Upper lobe of right lung (tissue), 1 donor: ENCODE measurements at regions not wholly inside any gene's neighbourhood (a gene's known extent, or its start where the extent isn't known, plus 50 kb on each side); places are given as distances from the start of the nearest gene placed in this dataset.

Source experiments
- ATAC-seq: fragments of 200-7000 bp; cut with Tn5 transposase; one replicate; pipeline ENCODE4 v1.9.1; 2020; ENCODE audit warnings: mild to moderate bottlenecking, moderate library complexity
- DNase-seq: peaks from one replicate; pipeline ENCODE4 v3.0.0-alpha.2; 2020
- H3K27ac ChIP-seq: fragments of 200-600 bp; one replicate; pipeline ENCODE4 v1.8.0; 2022
- H3K27me3 ChIP-seq: fragments of 200-600 bp; one replicate; pipeline ENCODE4 v1.8.0; 2022; ENCODE audit warnings: mild to moderate bottlenecking
- H3K36me3 ChIP-seq: fragments of 200-600 bp; one replicate; pipeline ENCODE4 v1.8.0; 2022
- H3K4me1 ChIP-seq: fragments of 200-600 bp; one replicate; pipeline ENCODE4 v1.8.0; 2022
- H3K4me3 ChIP-seq: fragments of 200-600 bp; one replicate; pipeline ENCODE4 v1.8.0; 2022; ENCODE audit warnings: mild to moderate bottlenecking
- H3K9me3 ChIP-seq: fragments of 200-600 bp; one replicate; pipeline ENCODE4 v1.8.0; 2022
- CTCF ChIP-seq: fragments of 200-600 bp; IDR thresholded peaks from one replicate; pipeline ENCODE4 v1.8.0; 2022; ENCODE audit warnings: antibody characterized with exemption
- intact Hi-C: fragments of 100-400 bp; cut with DNase I; formaldehyde crosslinking; loops from one replicate; pipeline ENCODE4 v1.11.0; 2022
- donor health status: DM: no; HTN: yes; CAD: no; lungs with severe emphysema.

- intact Hi-C loops = no loop called here
- no peak overlapping the region for H3K27ac ChIP-seq
- H3K4me3 ChIP-seq = no peak overlapping the region
- no peaks in the 10 kb centered on the region for H3K27me3 ChIP-seq
- ATAC-seq (no peak), DNase-seq (no peak)
- TF ChIP-seq CTCF = no peak
- H3K4me1 ChIP-seq = no peaks in the 10 kb centered on the region
- H3K36me3 ChIP-seq = no peaks in the 10 kb centered on the region
- no peaks in the 10 kb centered on the region for H3K9me3 ChIP-seq
Observed at GRCh38 chr7:125563964-125564529, 634.4 kb upstream of the POT1 start.

- intact Hi-C loops = no loop called here
- Histone ChIP-seq H3K4me1 (no peaks in the 10 kb centered on the region), H3K27ac (no peak overlapping the region), H3K4me3 (no peak overlapping the region), H3K9me3 (no peaks in the 10 kb centered on the region), H3K36me3 (no peaks in the 10 kb centered on the region), H3K27me3 (no peaks in the 10 kb centered on the region)
- no peak for TF ChIP-seq CTCF
- ATAC-seq (no peak), DNase-seq (no peak)
Observed at GRCh38 chr7:125563557-125563956, 633.9 kb upstream of the POT1 start.

- Histone ChIP-seq H3K4me1 (no peaks in the 10 kb centered on the region), H3K27ac (no peak overlapping the region), H3K4me3 (no peak overlapping the region), H3K9me3 (no peaks in the 10 kb centered on the region), H3K36me3 (no peaks in the 10 kb centered on the region), H3K27me3 (no peaks in the 10 kb centered on the region)
- intact Hi-C loops = no loop called here
- DNase-seq (no peak), ATAC-seq (no peak)
- no peak for TF ChIP-seq CTCF
Observed at GRCh38 chr7:125561006-125561405, 631.4 kb upstream of the POT1 start.

- intact Hi-C loops = no loop called here
- Histone ChIP-seq H3K9me3 (no peaks in the 10 kb centered on the region), H3K36me3 (no peaks in the 10 kb centered on the region), H3K27me3 (no peaks in the 10 kb centered on the region), H3K4me1 (no peaks in the 10 kb centered on the region), H3K4me3 (no peak overlapping the region), H3K27ac (no peak overlapping the region)
- no peak for DNase-seq
- ATAC-seq = no peak
- no peak for TF ChIP-seq CTCF
Observed at GRCh38 chr7:125559921-125560320, 630.3 kb upstream of the POT1 start.

- Histone ChIP-seq H3K27me3 (no peaks in the 10 kb centered on the region), H3K36me3 (no peaks in the 10 kb centered on the region), H3K4me1 (no peaks in the 10 kb centered on the region), H3K27ac (no peak overlapping the region), H3K4me3 (no peak overlapping the region), H3K9me3 (no peaks in the 10 kb centered on the region)
- no peak for TF ChIP-seq CTCF
- intact Hi-C loops = no loop called here
- DNase-seq (no peak), ATAC-seq (no peak)
Observed at GRCh38 chr7:125555916-125556315, 626.3 kb upstream of the POT1 start.

- no peaks in the 10 kb centered on the region for H3K27me3 ChIP-seq
- intact Hi-C loops = no loop called here
- no peak for TF ChIP-seq CTCF
Observed at GRCh38 chr7:125551008-125551407, 621.4 kb upstream of the POT1 start.

More at GRCh38 chr7:125551008-125551407, 621.4 kb upstream of the POT1 start:
- no peak overlapping the region for H3K4me3 ChIP-seq
- DNase-seq = no peak
- H3K9me3 ChIP-seq = no peaks in the 10 kb centered on the region
- H3K4me1 ChIP-seq = no peaks in the 10 kb centered on the region
- H3K27ac ChIP-seq = no peak overlapping the region
- H3K36me3 ChIP-seq = no peaks in the 10 kb centered on the region
- ATAC-seq = no peak
